CD8-positive, alpha-beta memory T cell (primary cell): ENCODE measurements at regions not wholly inside any gene's neighbourhood (a gene's known extent, or its start where the extent isn't known, plus 50 kb on each side); places are given as distances from the start of the nearest gene placed in this dataset.

ENCODE experiments used
- CTCF ChIA-PET: fragments of 350-600 bp; sonication (Branson Sonifier 250); formaldehyde crosslinking; loops from one replicate; lab custom pipeline; 2021; ENCODE audit warnings: antibody characterized with exemption; lab: Charles Lee
- POLR2A ChIA-PET: fragments of 350-600 bp; sonication (Branson Sonifier 250); formaldehyde crosslinking; loops from one replicate; lab custom pipeline; 2021; ENCODE audit warnings: antibody characterized with exemption; lab: Charles Lee
- DNase-seq, 5 donors: peaks; one replicate each; pipeline versions ENCODE4 v3.0.0 to v3.0.0-alpha.2; 2020 to 2022; ENCODE audit warnings: mixed read lengths in 1 of 5
- H3K27ac ChIP-seq: one replicate; pipeline ENCODE4 v1.7.0; 2013; ENCODE audit warnings: low read depth, mild to moderate bottlenecking, low read length, moderate library complexity
- H3K27me3 ChIP-seq: 2 replicates; pipeline ENCODE4 v1.7.0; 2013; ENCODE audit warnings: low read length, mild to moderate bottlenecking; ENCODE audit not compliant: insufficient read depth, poor library complexity, severe bottlenecking
- H3K36me3 ChIP-seq: 2 replicates; pipeline ENCODE4 v1.7.0; 2013; ENCODE audit warnings: mild to moderate bottlenecking, low read length, moderate library complexity; ENCODE audit not compliant: insufficient read depth
- H3K4me1 ChIP-seq: 2 replicates; pipeline ENCODE4 v1.7.0; 2013; ENCODE audit warnings: mild to moderate bottlenecking, low read length, moderate library complexity; ENCODE audit not compliant: insufficient read depth
- H3K4me3 ChIP-seq: 2 replicates; pipeline ENCODE4 v1.7.0; 2013; ENCODE audit warnings: mild to moderate bottlenecking, low read length
- H3K9me3 ChIP-seq: 2 replicates; pipeline ENCODE4 v1.7.0; 2013; ENCODE audit warnings: mild to moderate bottlenecking, low read length
- H3K27ac Mint-ChIP-seq, 8 donors: one replicate each; pipeline ENCODE4 v1.8.0; 2020 to 2021; ENCODE audit warnings: mixed read lengths in 8 of 8, mild to moderate bottlenecking in 6 of 8, inconsistent platforms in 3 of 8, moderate library complexity in 3 of 8
- H3K27me3 Mint-ChIP-seq, 2 donors: one replicate each; pipeline ENCODE4 v1.8.0; 2020 to 2021; ENCODE audit warnings: mixed read lengths in 2 of 2, mild to moderate bottlenecking in 1 of 2, moderate library complexity in 1 of 2
- H3K36me3 Mint-ChIP-seq, 3 donors: one replicate each; pipeline ENCODE4 v1.8.0; 2020 to 2021; ENCODE audit warnings: mixed read lengths in 3 of 3, inconsistent platforms in 1 of 3, mild to moderate bottlenecking in 1 of 3
- H3K4me1 Mint-ChIP-seq, 3 donors: one replicate each; pipeline ENCODE4 v1.8.0; 2020 to 2021; ENCODE audit warnings: mixed read lengths in 3 of 3, inconsistent platforms in 1 of 3, mild to moderate bottlenecking in 1 of 3
- H3K4me3 Mint-ChIP-seq, 7 donors: one replicate each; pipeline ENCODE4 v1.8.0; 2020 to 2021; ENCODE audit warnings: mixed read lengths in 7 of 7, mild to moderate bottlenecking in 6 of 7, moderate library complexity in 4 of 7, inconsistent platforms in 2 of 7
- H3K9me3 Mint-ChIP-seq, 5 donors: one replicate each; pipeline ENCODE4 v1.8.0; 2020 to 2022; ENCODE audit warnings: mixed read lengths in 5 of 5, mild to moderate bottlenecking in 3 of 5, moderate library complexity in 2 of 5, inconsistent platforms in 1 of 5

- no peaks in the 10 kb centered on the region for H3K4me1 Mint-ChIP-seq
- CTCF ChIA-PET: no interaction called here
- no peaks in the 10 kb centered on the region for H3K27me3 ChIP-seq
- POLR2A ChIA-PET: no interaction called here
- H3K4me3 ChIP-seq: no peak overlapping the region
- no peak overlapping the region for H3K27ac Mint-ChIP-seq
- no peaks in the 10 kb centered on the region for H3K27me3 Mint-ChIP-seq
- no peak overlapping the region for H3K4me3 Mint-ChIP-seq
- no peaks in the 10 kb centered on the region for H3K4me1 ChIP-seq
- no peak for DNase-seq
- H3K9me3 ChIP-seq: no peaks in the 10 kb centered on the region
- peaks cover 0 to 24% (median 7%) of the 10 kb centered on the region in 5 donors for H3K9me3 Mint-ChIP-seq
- no peaks in the 10 kb centered on the region for H3K36me3 ChIP-seq
- no peak overlapping the region for H3K27ac ChIP-seq
- no peaks in the 10 kb centered on the region for H3K36me3 Mint-ChIP-seq
Observed at GRCh38 chr4:62791386-62791785, 1591.3 kb downstream of the ADGRL3 start.

- Mint-ChIP-seq H3K9me3 (peaks cover 4 to 40% (median 15%) of the 10 kb centered on the region in 5 donors), H3K4me1 (no peaks in the 10 kb centered on the region), H3K27me3 (no peaks in the 10 kb centered on the region), H3K36me3 (no peaks in the 10 kb centered on the region), H3K27ac (no peak overlapping the region), H3K4me3 (no peak overlapping the region)
- ChIA-PET POLR2A (no interaction called here), CTCF (no interaction called here)
- Histone ChIP-seq H3K27me3 (no peaks in the 10 kb centered on the region), H3K27ac (no peak overlapping the region), H3K4me1 (no peaks in the 10 kb centered on the region), H3K36me3 (no peaks in the 10 kb centered on the region), H3K9me3 (no peaks in the 10 kb centered on the region), H3K4me3 (no peak overlapping the region)
- peak in 1 of 5 donors; percentile 21 for DNase-seq
Observed at GRCh38 chr4:62771983-62772557, 1571.9 kb downstream of the ADGRL3 start.

- Histone ChIP-seq H3K27me3 (no peaks in the 10 kb centered on the region), H3K9me3 (no peaks in the 10 kb centered on the region), H3K27ac (no peak overlapping the region), H3K4me3 (no peak overlapping the region), H3K36me3 (no peaks in the 10 kb centered on the region), H3K4me1 (no peaks in the 10 kb centered on the region)
- Mint-ChIP-seq H3K4me3 (no peak overlapping the region), H3K9me3 (peaks cover 9 to 19% (median 14%) of the 10 kb centered on the region in 5 donors), H3K27ac (no peak overlapping the region), H3K36me3 (no peaks in the 10 kb centered on the region), H3K27me3 (no peaks in the 10 kb centered on the region), H3K4me1 (no peaks in the 10 kb centered on the region)
- ChIA-PET CTCF (no interaction called here), POLR2A (no interaction called here)
- no peak for DNase-seq
Observed at GRCh38 chr4:62740296-62740695, 1540.2 kb downstream of the ADGRL3 start.

GRCh38 chr4:62717154-62717553 is 1517.0 kb downstream of the ADGRL3 start:
- Histone ChIP-seq H3K9me3 (no peaks in the 10 kb centered on the region), H3K4me3 (no peak overlapping the region), H3K27ac (no peak overlapping the region), H3K4me1 (no peaks in the 10 kb centered on the region), H3K27me3 (no peaks in the 10 kb centered on the region), H3K36me3 (no peaks in the 10 kb centered on the region)
- Mint-ChIP-seq H3K27ac (no peak overlapping the region), H3K4me1 (no peaks in the 10 kb centered on the region), H3K9me3 (peaks cover 4 to 20% (median 8%) of the 10 kb centered on the region in 5 donors), H3K4me3 (no peak overlapping the region), H3K36me3 (no peaks in the 10 kb centered on the region), H3K27me3 (no peaks in the 10 kb centered on the region)
- DNase-seq: no peak
- POLR2A ChIA-PET: no interaction called here
- CTCF ChIA-PET: no interaction called here

GRCh38 chr4:62711575-62711974 is 1511.4 kb downstream of the ADGRL3 start:
- H3K4me1 ChIP-seq: no peaks in the 10 kb centered on the region
- ChIA-PET POLR2A (no interaction called here), CTCF (interaction anchor here (0.6 kb wide), 1 partner anchor 193 kb away, joined by 3 read pairs; no protein-coding TSS in a partner anchor)
- H3K27ac Mint-ChIP-seq: no peak overlapping the region
- H3K9me3 Mint-ChIP-seq: peaks cover 4 to 29% (median 10%) of the 10 kb centered on the region in 5 donors
- H3K27me3 ChIP-seq: no peaks in the 10 kb centered on the region
- no peak for DNase-seq
- H3K27ac ChIP-seq: no peak overlapping the region
- H3K4me1 Mint-ChIP-seq: no peaks in the 10 kb centered on the region
- no peak overlapping the region for H3K4me3 Mint-ChIP-seq
- no peaks in the 10 kb centered on the region for H3K27me3 Mint-ChIP-seq
- no peaks in the 10 kb centered on the region for H3K36me3 ChIP-seq
- H3K9me3 ChIP-seq: no peaks in the 10 kb centered on the region
- no peaks in the 10 kb centered on the region for H3K36me3 Mint-ChIP-seq
- H3K4me3 ChIP-seq: no peak overlapping the region

GRCh38 chr4:62709618-62710252 is 1509.6 kb downstream of the ADGRL3 start:
- H3K27me3 Mint-ChIP-seq: no peaks in the 10 kb centered on the region
- Histone ChIP-seq H3K4me1 (no peaks in the 10 kb centered on the region), H3K9me3 (no peaks in the 10 kb centered on the region), H3K4me3 (no peak overlapping the region), H3K36me3 (no peaks in the 10 kb centered on the region), H3K27me3 (no peaks in the 10 kb centered on the region), H3K27ac (no peak overlapping the region)
- H3K4me1 Mint-ChIP-seq: no peaks in the 10 kb centered on the region
- H3K36me3 Mint-ChIP-seq: no peaks in the 10 kb centered on the region
- CTCF ChIA-PET: no interaction called here
- DNase-seq: no peak
- H3K9me3 Mint-ChIP-seq: peaks cover 2 to 19% (median 13%) of the 10 kb centered on the region in 5 donors
- no peak overlapping the region for H3K27ac Mint-ChIP-seq
- H3K4me3 Mint-ChIP-seq: no peak overlapping the region
- POLR2A ChIA-PET: no interaction called here

GRCh38 chr4:62706423-62706822 is 1506.3 kb downstream of the ADGRL3 start:
- H3K4me1 ChIP-seq: no peaks in the 10 kb centered on the region
- no peak for DNase-seq
- no peaks in the 10 kb centered on the region for H3K27me3 ChIP-seq
- Mint-ChIP-seq H3K4me1 (no peaks in the 10 kb centered on the region), H3K36me3 (no peaks in the 10 kb centered on the region), H3K27me3 (no peaks in the 10 kb centered on the region), H3K27ac (no peak overlapping the region), H3K4me3 (no peak overlapping the region), H3K9me3 (peaks cover 3 to 31% (median 12%) of the 10 kb centered on the region in 5 donors)
- H3K9me3 ChIP-seq: peaks cover 2% of the 10 kb centered on the region
- H3K27ac ChIP-seq: no peak overlapping the region
- H3K36me3 ChIP-seq: no peaks in the 10 kb centered on the region
- no peak overlapping the region for H3K4me3 ChIP-seq
- ChIA-PET POLR2A (no interaction called here), CTCF (no interaction called here)

- H3K9me3 Mint-ChIP-seq: peaks cover 9 to 26% (median 17%) of the 10 kb centered on the region in 5 donors
- DNase-seq: no peak
- Histone ChIP-seq H3K27me3 (no peaks in the 10 kb centered on the region), H3K27ac (no peak overlapping the region), H3K4me3 (no peak overlapping the region), H3K9me3 (no peaks in the 10 kb centered on the region), H3K36me3 (no peaks in the 10 kb centered on the region), H3K4me1 (no peaks in the 10 kb centered on the region)
- no peaks in the 10 kb centered on the region for H3K4me1 Mint-ChIP-seq
- CTCF ChIA-PET: no interaction called here
- H3K4me3 Mint-ChIP-seq: no peak overlapping the region
- no peaks in the 10 kb centered on the region for H3K36me3 Mint-ChIP-seq
- H3K27me3 Mint-ChIP-seq: no peaks in the 10 kb centered on the region
- H3K27ac Mint-ChIP-seq: peak overlapping the region in 1 of 8 donors; percentile 61
- POLR2A ChIA-PET: no interaction called here
Observed at GRCh38 chr4:62683799-62684566, 1483.9 kb downstream of the ADGRL3 start.
